ENCODE measurements at regions not wholly inside any gene's neighbourhood (a gene's known extent, or its start where the extent isn't known, plus 50 kb on each side); places are given as distances from the start of the nearest gene placed in this dataset.

- TF ChIP-seq ZNF24 (tag by site-specific recombination; IDR thresholded peaks at IDR 0.05), result no peak
- no peak for TF ChIP-seq ZNF623 (tag by site-specific recombination; IDR thresholded peaks at IDR 0.05)
- no peak for TF ChIP-seq MZF1 (tag by site-specific recombination; IDR thresholded peaks at IDR 0.05; ENCODE audit: borderline replicate concordance)
- TF ChIP-seq PRDM2 (tag by site-specific recombination; IDR thresholded peaks at IDR 0.05; ENCODE audit: borderline replicate concordance), result no peak
- no peak for TF ChIP-seq ZBTB26 (tag by site-specific recombination; optimal IDR thresholded peaks at IDR 0.05)
- no peak for TF ChIP-seq ZNF585B (tag by site-specific recombination; IDR thresholded peaks at IDR 0.05)
- no peak for TF ChIP-seq OSR2 (tag by site-specific recombination; IDR thresholded peaks at IDR 0.05)
- TF ChIP-seq ZNF350 (tag by site-specific recombination; IDR thresholded peaks at IDR 0.05), result no peak
Observed at GRCh38 chr12:61161961-61162360, 1098.2 kb upstream of the USP15 start (continued).

- POLR2A ChIA-PET, result no interaction called here
- CTCF ChIA-PET, result no interaction called here
- Histone ChIP-seq H3K4me1 (ENCODE audit: control insufficient read depth, insufficient read depth, low read length) (no peaks in the 10 kb centered on the region), H3K36me3 (ENCODE audit: control insufficient read depth in 2 of 2, insufficient read depth in 1 of 2, low read length in 2 of 2) (no peaks in the 10 kb centered on the region), H3K27ac (ENCODE audit: extremely low read depth, low read depth, low read length) (no peak overlapping the region), H3K4me3 (ENCODE audit: low read depth, low read length) (no peak overlapping the region), H3K9me3 (ENCODE audit: control insufficient read depth, insufficient read depth, low read depth, low read length) (no peaks in the 10 kb centered on the region)
- no peak for TF ChIP-seq ZSCAN16 (tag by site-specific recombination; IDR thresholded peaks at IDR 0.05)
- TF ChIP-seq ZNF501 (tag by site-specific recombination; IDR thresholded peaks at IDR 0.05), result no peak
- no peak for TF ChIP-seq ZBTB17 (tag by site-specific recombination; IDR thresholded peaks at IDR 0.05)
- no peak for TF ChIP-seq ZNF341 (tag by site-specific recombination; IDR thresholded peaks at IDR 0.05; ENCODE audit: low read depth)
- no peak for TF ChIP-seq IKZF3 (tag by site-specific recombination; IDR thresholded peaks at IDR 0.05)
- no peak for TF ChIP-seq ZNF280C (tag by site-specific recombination; IDR thresholded peaks at IDR 0.05)
- no peak for TF ChIP-seq ZNF639 (tag by site-specific recombination; IDR thresholded peaks at IDR 0.05)
- no peak for TF ChIP-seq ZNF692 (tag by site-specific recombination; IDR thresholded peaks at IDR 0.05)
- TF ChIP-seq ZNF184 (tag by site-specific recombination; IDR thresholded peaks at IDR 0.05), result no peak
- no peak for TF ChIP-seq ZNF169 (tag by site-specific recombination; IDR thresholded peaks at IDR 0.05)
- TF ChIP-seq HOXC10 (CRISPR knock-in tag; IDR thresholded peaks at IDR 0.05), result no peak
- no peak for TF ChIP-seq EGR2 (tag by site-specific recombination; IDR thresholded peaks at IDR 0.05; ENCODE audit: low read depth)
- TF ChIP-seq GLI4 (tag by site-specific recombination; IDR thresholded peaks at IDR 0.05), result no peak
- no peak for TF ChIP-seq ZNF24 (tag by site-specific recombination; IDR thresholded peaks at IDR 0.05)
Observed at GRCh38 chr12:61188801-61189595, 1071.2 kb upstream of the USP15 start.

Data from HEK293 (cell line).